SIG-M5 (cell line): ENCODE measurements at regions not wholly inside any gene's neighbourhood (a gene's known extent, or its start where the extent isn't known, plus 50 kb on each side); places are given as distances from the start of the nearest gene placed in this dataset.
"Not testable (repeated sequence)": the region's sequence is repeated elsewhere in the genome, so short reads cannot be mapped to it uniquely, and the experiment has no call there.

Source experiments
- DNase-seq: peaks from one replicate; lab custom pipeline; 2025; lab: John Stamatoyannopoulos, UW

DNA sequence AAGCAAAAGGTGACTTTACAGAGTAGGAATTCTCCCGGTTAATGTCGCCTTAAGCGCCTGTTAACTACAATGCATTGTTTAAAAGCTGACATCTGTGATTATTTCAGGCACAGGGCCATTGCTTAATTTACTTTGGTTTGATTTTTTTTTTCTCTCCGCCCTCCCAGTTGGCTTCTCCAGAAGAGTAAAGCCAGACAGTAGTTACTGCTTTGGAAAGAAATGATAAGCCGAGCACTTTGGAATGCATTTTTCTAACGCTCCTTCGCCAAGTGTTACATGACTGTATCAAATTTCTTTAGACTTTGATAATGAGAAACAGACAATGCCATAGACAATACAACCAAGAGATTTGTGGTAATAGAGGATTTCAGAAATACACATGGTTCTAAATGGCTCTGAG lies 383.0 kb upstream of the TENM3 start:
- DNase-seq: no peak

DNA sequence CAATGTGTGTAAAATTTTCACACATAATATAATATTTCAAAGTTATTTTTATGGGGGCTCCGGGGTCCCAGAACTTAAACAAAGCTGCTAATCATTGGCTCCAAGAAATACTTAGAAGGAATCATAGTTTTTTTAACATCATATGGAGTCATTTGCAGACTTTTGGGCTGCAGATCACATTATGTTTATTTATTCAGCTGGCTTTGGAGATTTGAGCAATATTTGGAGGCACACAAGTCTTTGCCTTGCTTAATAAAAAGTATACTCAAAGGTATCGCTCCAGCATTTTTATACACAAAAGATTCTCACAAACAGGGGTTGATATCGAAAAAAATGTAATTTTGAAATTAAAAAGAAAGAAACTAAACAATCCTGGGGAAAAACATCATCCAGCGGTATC lies 382.5 kb upstream of the TENM3 start:
- no peak for DNase-seq

GRCh38 chr4:181863856-181864255 lies 379.3 kb upstream of the TENM3 start:
- DNase-seq: no peak

DNA sequence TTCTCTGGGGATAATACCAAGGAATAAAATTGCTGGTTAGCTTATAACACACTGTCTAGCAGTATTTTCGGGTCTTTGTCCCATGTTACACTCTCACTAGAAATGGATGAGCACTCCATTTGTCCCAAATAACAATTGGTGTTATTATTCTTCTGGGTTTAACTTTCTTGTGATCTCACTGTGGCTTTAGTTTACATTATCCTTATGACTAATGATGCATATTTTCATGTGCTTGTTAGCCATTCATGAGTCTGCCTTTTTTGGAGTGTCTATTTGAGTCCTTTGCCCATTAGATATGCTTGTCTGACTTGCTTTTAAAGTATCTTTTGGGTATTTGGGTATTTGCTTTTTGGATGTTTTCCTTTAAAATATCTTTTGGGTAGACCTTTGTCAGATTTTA lies 372.9 kb upstream of the TENM3 start:
- DNase-seq: no peak

- DNase-seq: no peak
These were observed 368.6 kb upstream of the TENM3 start for GRCh38 chr4:181874602-181875001.

DNA sequence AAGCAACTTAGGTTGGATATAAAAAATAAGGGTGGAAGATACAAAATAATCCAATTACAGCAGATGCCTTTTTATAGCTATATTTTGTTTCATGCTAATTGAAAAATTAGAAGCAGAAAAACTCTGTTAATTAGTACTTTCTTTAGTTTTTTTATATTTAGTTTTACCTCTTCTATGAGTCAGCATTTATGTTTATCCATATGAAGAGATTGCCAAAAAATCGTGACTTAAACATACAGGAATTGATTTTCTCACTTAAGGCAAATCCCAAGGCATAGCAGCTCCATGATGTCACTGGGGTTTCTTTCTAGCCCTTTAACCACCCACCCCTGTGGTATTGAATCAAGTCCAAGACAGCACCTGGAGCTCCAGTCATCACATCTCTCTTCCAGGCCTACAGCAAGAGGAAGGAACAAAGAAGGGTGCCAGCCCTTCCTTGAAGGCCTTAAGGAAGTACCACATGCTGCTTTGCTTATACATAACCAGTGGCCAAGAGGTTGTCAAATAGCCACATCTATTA lies 365.8 kb upstream of the TENM3 start:
- DNase-seq: no peak

- no peak for DNase-seq
These were observed 353.2 kb upstream of the TENM3 start for GRCh38 chr4:181890031-181890430.

GRCh38 chr4:181890911-181891310 lies 352.3 kb upstream of the TENM3 start:
- no peak for DNase-seq

DNA sequence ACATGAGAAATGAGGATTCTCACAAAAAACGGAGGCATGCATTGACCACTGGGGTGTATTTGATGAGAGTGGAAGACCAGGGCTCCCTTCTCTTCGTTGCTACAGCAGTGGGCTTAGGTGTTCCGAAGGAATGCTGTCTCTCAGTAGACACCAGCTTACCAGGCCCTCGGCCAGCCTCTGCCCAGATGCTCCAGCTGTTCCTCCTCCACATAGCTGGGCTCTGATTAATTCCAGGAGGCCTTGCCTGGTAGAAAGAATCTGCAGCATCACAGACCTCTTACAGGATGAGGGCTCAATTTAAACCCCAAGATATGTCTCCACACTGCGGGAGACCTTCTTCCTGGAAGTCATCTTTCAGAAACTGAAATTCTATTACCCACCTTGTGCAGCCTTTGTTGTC lies 346.6 kb upstream of the TENM3 start:
- DNase-seq: no peak

GRCh38 chr4:181897935-181898334 lies 345.3 kb upstream of the TENM3 start:
- DNase-seq: no peak

- not testable (repeated sequence) for DNase-seq
These were observed 340.8 kb upstream of the TENM3 start for GRCh38 chr4:181902404-181902803.

GRCh38 chr4:181905708-181906107 lies 337.5 kb upstream of the TENM3 start:
- DNase-seq: no peak

DNA sequence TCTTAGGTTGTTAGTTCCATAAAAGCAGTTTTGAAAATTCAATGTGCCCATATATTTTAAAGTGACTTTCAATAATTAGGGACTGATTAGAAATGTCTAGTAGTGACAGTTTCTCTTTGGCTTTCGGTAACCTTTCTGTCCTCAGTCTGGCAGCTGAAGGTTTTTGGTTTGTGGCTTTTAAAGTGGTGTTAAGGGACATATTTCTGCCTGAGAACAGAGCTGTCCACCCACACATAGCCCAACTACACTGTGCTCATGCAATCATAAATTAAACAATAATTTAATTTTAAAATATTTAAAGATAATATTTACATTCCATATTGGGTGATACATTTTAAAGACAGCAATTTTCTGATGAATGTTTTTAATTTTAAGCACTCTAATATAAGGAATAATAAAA lies 335.0 kb upstream of the TENM3 start:
- DNase-seq: no peak

GRCh38 chr4:181909368-181909767 lies 333.8 kb upstream of the TENM3 start:
- no peak for DNase-seq

GRCh38 chr4:181911420-181911819 lies 331.8 kb upstream of the TENM3 start:
- no peak for DNase-seq

DNA sequence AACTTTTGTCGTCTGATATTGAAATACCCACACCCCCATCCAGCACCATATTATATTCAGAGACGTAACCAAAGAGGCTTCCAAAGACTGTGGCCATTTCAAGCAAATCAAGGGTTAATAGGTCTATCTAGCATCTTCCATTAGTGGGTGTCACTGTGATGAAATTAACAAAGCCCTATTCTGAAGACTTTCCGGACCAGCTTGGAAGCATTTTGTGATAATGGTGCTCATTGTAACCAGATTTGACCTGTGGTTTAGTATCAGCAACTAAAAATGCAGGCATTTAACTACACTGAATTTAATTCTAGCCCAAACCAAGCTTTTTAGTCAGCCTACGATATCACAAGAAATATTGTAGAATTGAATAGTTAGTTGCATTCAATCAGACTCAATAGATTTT lies 309.7 kb upstream of the TENM3 start:
- no peak for DNase-seq

DNA sequence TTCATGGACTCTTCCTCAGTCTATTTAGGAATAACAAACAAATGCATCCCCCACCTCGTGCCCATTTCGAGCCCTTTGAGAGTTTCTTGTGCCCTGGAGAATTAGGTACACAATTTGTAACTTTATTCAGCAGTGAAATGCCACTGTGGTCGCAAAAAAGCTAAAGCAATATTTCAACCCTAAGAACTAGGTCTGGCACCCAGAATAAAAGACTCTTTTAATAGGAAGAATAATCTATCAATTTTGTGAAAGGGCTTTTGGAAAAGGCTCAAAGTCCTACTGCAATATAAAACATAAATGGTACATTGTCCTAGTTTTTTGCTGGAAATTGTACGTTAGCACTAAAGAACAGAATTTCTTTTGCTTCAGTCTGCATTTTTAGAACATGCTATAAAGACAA lies 304.6 kb upstream of the TENM3 start:
- DNase-seq: no peak

GRCh38 chr4:181939199-181939945 lies 303.8 kb upstream of the TENM3 start:
- DNase-seq: no peak

GRCh38 chr4:181944527-181944926 lies 298.7 kb upstream of the TENM3 start:
- no peak for DNase-seq

- no peak for DNase-seq
These were observed 296.3 kb upstream of the TENM3 start for GRCh38 chr4:181946902-181947301.

DNA sequence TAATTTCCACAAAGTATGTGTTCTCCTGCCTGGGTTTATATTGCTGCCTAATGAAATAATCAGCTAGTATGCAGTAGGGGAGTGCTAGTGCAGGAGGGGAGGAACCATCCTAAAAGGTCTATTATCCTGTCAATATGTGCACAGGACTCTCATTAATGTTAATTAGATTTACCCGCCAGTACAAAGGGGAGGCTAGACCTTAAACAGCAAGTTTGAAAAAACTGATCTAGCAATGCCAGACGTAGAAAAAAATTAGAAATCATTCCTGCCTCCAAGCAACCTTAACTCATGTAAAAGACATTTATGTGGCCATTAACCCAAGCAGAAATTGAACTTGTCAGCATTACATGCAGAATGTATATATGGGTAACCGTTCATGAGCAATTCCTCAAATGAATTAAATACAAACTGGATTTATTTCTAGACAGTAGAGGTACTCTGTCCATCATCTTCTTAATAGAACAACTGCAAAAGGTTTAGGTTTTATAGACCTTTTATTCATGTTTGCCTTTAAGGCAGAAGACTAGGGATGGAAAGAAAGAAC lies 294.3 kb upstream of the TENM3 start:
- DNase-seq: no peak

DNA sequence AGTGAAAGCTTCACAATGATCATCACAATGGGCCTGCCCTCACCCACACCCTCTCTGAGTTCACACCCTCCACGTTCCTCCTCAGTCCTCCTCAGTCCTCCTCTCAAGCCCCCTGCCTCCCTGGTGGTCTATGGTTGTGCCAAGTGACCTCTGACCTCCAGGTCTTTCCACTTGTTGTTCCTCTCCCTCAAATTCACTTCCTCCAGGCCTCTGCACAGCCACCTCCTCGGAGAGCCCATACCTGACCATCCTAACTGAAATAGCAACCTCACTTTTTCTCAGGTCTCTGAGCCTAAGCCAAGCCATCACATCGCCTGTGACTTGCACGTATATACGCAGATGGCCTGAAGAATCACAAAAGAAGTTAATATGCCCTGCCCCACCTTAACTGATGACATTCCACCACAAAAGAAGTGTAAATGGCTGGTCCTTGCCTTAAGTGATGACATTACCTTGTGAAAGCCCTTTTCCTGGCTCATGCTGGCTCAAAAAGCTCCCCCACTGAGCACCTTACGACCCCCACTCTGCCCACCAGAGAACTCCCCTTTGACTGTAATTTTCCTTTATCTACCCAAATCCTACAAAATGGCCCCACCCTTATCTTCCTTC lies 293.4 kb upstream of the TENM3 start:
- no peak for DNase-seq

DNA sequence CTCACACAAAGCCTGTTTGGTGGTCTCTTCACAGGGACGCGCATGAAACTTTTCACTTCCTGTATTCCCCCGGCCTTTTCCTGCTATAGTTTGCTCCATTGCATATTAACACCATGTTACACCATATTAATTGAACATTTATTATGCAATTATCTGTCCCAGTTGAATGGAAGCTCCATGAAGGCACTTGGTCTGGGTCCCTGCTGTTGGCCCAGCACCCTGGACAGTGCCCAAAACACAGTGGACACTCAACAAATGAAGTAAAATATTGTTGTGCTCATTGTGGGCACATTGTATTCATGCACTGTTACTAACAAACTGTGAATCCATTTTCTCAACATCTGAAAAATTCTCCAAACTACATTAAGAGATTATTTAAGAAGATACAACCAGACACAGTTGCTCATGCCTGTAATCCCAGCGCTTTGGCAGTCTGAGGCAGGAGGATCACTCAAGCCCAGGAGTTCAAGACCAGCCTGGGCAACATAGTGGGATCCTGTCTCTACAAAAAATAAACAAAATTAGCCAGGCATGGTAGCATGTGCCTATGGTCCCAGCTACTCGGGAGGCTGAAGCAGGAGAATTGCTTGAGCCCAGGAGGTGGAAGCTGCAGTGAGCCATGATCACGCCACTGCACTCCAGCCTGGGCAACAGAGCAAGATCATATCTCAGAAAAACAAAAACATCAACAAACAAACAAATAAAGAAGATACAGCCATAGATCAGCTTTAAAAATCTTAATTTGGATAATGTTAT lies 292.7 kb upstream of the TENM3 start:
- no peak for DNase-seq
